ENCODE measurements at regions not wholly inside any gene's neighbourhood (a gene's known extent, or its start where the extent isn't known, plus 50 kb on each side); places are given as distances from the start of the nearest gene placed in this dataset.
"Not testable (repeated sequence)": the region's sequence is repeated elsewhere in the genome, so short reads cannot be mapped to it uniquely, and the experiment has no call there.

- Histone ChIP-seq H3K79me2 (ENCODE audit: insufficient read depth, low read length) (no peaks in the 10 kb centered on the region), H4K20me1 (ENCODE audit: insufficient read depth, low read length) (no peaks in the 10 kb centered on the region), H3K36me3 (replicated peaks in 1 of 2; ENCODE audit: control insufficient read depth in 1 of 2, insufficient read depth in 2 of 2, low read length in 2 of 2) (no peaks in the 10 kb centered on the region), H3K9ac (ENCODE audit: insufficient read depth, low read length, poor library complexity, severe bottlenecking) (no peak overlapping the region), H3K27ac (ENCODE audit: low read depth in 1 of 2, low read length in 2 of 2) (no peak overlapping the region), H3K27me3 (ENCODE audit: control insufficient read depth in 2 of 2, insufficient read depth in 2 of 2, low read length in 2 of 2) (no peaks in the 10 kb centered on the region), H3K9me3 (replicated peaks in 1 of 2; ENCODE audit: control insufficient read depth in 1 of 2, insufficient read depth in 1 of 2, low read length in 2 of 2) (no peaks in the 10 kb centered on the region), H2AFZ (ENCODE audit: insufficient read depth, low read depth, low read length, poor library complexity, severe bottlenecking) (no peak overlapping the region), H3K4me1 (ENCODE audit: control insufficient read depth in 1 of 2, insufficient read depth in 2 of 2, low read length in 2 of 2) (no peaks in the 10 kb centered on the region), H3K4me2 (replicated peaks; ENCODE audit: extremely low read depth, low read length, poor library complexity, severe bottlenecking) (no peak overlapping the region), H3K4me3 (replicated peaks in 1 of 3; ENCODE audit: low read depth in 2 of 3, low read length in 3 of 3) (no peak overlapping the region)
- intact Hi-C loops (cut with micrococcal nuclease): no loop called here
- H3K4me1 Mint-ChIP-seq: no peaks in the 10 kb centered on the region
- H3K4me3 Mint-ChIP-seq: no peak overlapping the region
- WGBS (ENCODE audit: insufficient coverage): 60% methylated on average over 1 of the region's 1 CpG
- peaks cover 0 to 2% (median 0%) of the 10 kb centered on the region in 7 donors for H3K9me3 Mint-ChIP-seq
- H3K27me3 Mint-ChIP-seq (ENCODE audit: low read depth in 3 of 3): peaks cover 0 to 1% (median 0%) of the 10 kb centered on the region in 3 donors
- no peak for TF ChIP-seq CTCF (IDR thresholded peaks at IDR 0.05)
- H3K36me3 Mint-ChIP-seq: no peaks in the 10 kb centered on the region
- no peak for DNase-seq
- H3K27ac Mint-ChIP-seq: peak overlapping the region in 1 of 7 donors; percentile 54
These were observed 163.5 kb downstream of the HINT1 start for GRCh38 chr5:131001507-131001906.

- H3K36me3 Mint-ChIP-seq: no peaks in the 10 kb centered on the region
- H3K4me3 ChIP-seq (replicated peaks in 1 of 3; ENCODE audit: low read depth in 2 of 3, low read length in 3 of 3): no peak overlapping the region
These were observed 164.8 kb downstream of the HINT1 start for GRCh38 chr5:131000289-131000688.

GRCh38 chr5:130996720-130997119 is 168.3 kb downstream of the HINT1 start:
- H3K27ac ChIP-seq (ENCODE audit: low read depth in 1 of 2, low read length in 2 of 2); H3K4me1 Mint-ChIP-seq; H3K79me2 ChIP-seq (ENCODE audit: insufficient read depth, low read length); H4K20me1 ChIP-seq (ENCODE audit: insufficient read depth, low read length); H2AFZ ChIP-seq (ENCODE audit: insufficient read depth, low read depth, low read length, poor library complexity, severe bottlenecking); H3K36me3 Mint-ChIP-seq; H3K4me3 ChIP-seq (replicated peaks in 1 of 3; ENCODE audit: low read depth in 2 of 3, low read length in 3 of 3); H3K9ac ChIP-seq (ENCODE audit: insufficient read depth, low read length, poor library complexity, severe bottlenecking); H3K36me3 ChIP-seq (replicated peaks in 1 of 2; ENCODE audit: control insufficient read depth in 1 of 2, insufficient read depth in 2 of 2, low read length in 2 of 2); DNase-seq; H3K27me3 Mint-ChIP-seq (ENCODE audit: low read depth in 3 of 3); H3K27ac Mint-ChIP-seq; intact Hi-C loops (cut with micrococcal nuclease); H3K4me3 Mint-ChIP-seq; H3K4me2 ChIP-seq (replicated peaks; ENCODE audit: extremely low read depth, low read length, poor library complexity, severe bottlenecking); H3K27me3 ChIP-seq (ENCODE audit: control insufficient read depth in 2 of 2, insufficient read depth in 2 of 2, low read length in 2 of 2); H3K4me1 ChIP-seq (ENCODE audit: control insufficient read depth in 1 of 2, insufficient read depth in 2 of 2, low read length in 2 of 2): not testable (repeated sequence)
- peaks cover 3 to 24% (median 17%) of the 10 kb centered on the region in 7 donors for H3K9me3 Mint-ChIP-seq
- H3K9me3 ChIP-seq (replicated peaks in 1 of 2; ENCODE audit: control insufficient read depth in 1 of 2, insufficient read depth in 1 of 2, low read length in 2 of 2): peaks cover 0 to 15% of the 10 kb centered on the region in 2 donors

More at GRCh38 chr5:131000289-131000688, 164.8 kb downstream of the HINT1 start:
- H3K27me3 Mint-ChIP-seq (ENCODE audit: low read depth in 3 of 3): peaks cover 0 to 1% (median 0%) of the 10 kb centered on the region in 3 donors
- H3K4me3 Mint-ChIP-seq: no peak overlapping the region
- Histone ChIP-seq H3K27ac (ENCODE audit: low read depth in 1 of 2, low read length in 2 of 2) (no peak overlapping the region), H2AFZ (ENCODE audit: insufficient read depth, low read depth, low read length, poor library complexity, severe bottlenecking) (no peak overlapping the region), H3K9ac (ENCODE audit: insufficient read depth, low read length, poor library complexity, severe bottlenecking) (no peak overlapping the region), H3K79me2 (ENCODE audit: insufficient read depth, low read length) (no peaks in the 10 kb centered on the region), H3K9me3 (replicated peaks in 1 of 2; ENCODE audit: control insufficient read depth in 1 of 2, insufficient read depth in 1 of 2, low read length in 2 of 2) (peaks cover 0 to 3% of the 10 kb centered on the region in 2 donors), H3K36me3 (replicated peaks in 1 of 2; ENCODE audit: control insufficient read depth in 1 of 2, insufficient read depth in 2 of 2, low read length in 2 of 2) (no peaks in the 10 kb centered on the region), H4K20me1 (ENCODE audit: insufficient read depth, low read length) (no peaks in the 10 kb centered on the region), H3K4me1 (ENCODE audit: control insufficient read depth in 1 of 2, insufficient read depth in 2 of 2, low read length in 2 of 2) (no peaks in the 10 kb centered on the region), H3K27me3 (ENCODE audit: control insufficient read depth in 2 of 2, insufficient read depth in 2 of 2, low read length in 2 of 2) (no peaks in the 10 kb centered on the region), H3K4me2 (replicated peaks; ENCODE audit: extremely low read depth, low read length, poor library complexity, severe bottlenecking) (no peak overlapping the region)
- no peak for TF ChIP-seq CTCF (IDR thresholded peaks at IDR 0.05)
- no peaks in the 10 kb centered on the region for H3K4me1 Mint-ChIP-seq
- no peak for DNase-seq
- no peak overlapping the region for H3K27ac Mint-ChIP-seq
- peaks cover 0 to 10% (median 5%) of the 10 kb centered on the region in 7 donors for H3K9me3 Mint-ChIP-seq
- intact Hi-C loops (cut with micrococcal nuclease): no loop called here
